H1 (cell line): ENCODE measurements at regions not wholly inside any gene's neighbourhood (a gene's known extent, or its start where the extent isn't known, plus 50 kb on each side); places are given as distances from the start of the nearest gene placed in this dataset.

Experiments
- CTCF ChIA-PET: fragments of 300-600 bp; sonication (Branson Sonifier 250); formaldehyde crosslinking; loops from one replicate; lab custom pipeline; 2021; ENCODE audit not compliant: partially characterized antibody; lab: Charles Lee
- POLR2A ChIA-PET: fragments of 300-600 bp; sonication (Branson Sonifier 250); formaldehyde crosslinking; loops from one replicate; lab custom pipeline; 2021; ENCODE audit warnings: inconsistent platforms; ENCODE audit not compliant: partially characterized antibody; lab: Charles Lee
- DNase-seq, 2 experiments: peaks; one replicate each; pipeline versions ENCODE4 v3.0.0 to v3.0.0-alpha.2; 2010 to 2022; ENCODE audit warnings: low spot score in 2 of 2, low read depth in 1 of 2, mixed read lengths in 1 of 2
- FAIRE-seq: peaks from 2 replicates; lab custom pipeline; 2011; peaks lifted over from hg19 to GRCh38; lab: Jason Lieb, UNC
- H2AFZ ChIP-seq: 2 replicates; pipeline ENCODE4 v1.8.1; 2012; ENCODE audit warnings: low read length, inconsistent platforms
- H2AK5ac ChIP-seq: 2 replicates; pipeline ENCODE4 v1.6.1; 2013; ENCODE audit warnings: low read depth, low read length
- H2BK120ac ChIP-seq: replicated peaks from 2 replicates; pipeline ENCODE3; 2013; ENCODE audit warnings: low read depth, low read length, inconsistent platforms
- H2BK12ac ChIP-seq: 2 replicates; pipeline ENCODE4 v1.6.1; 2013; ENCODE audit warnings: low read depth, low read length
- H2BK15ac ChIP-seq: 2 replicates; pipeline ENCODE4 v1.6.1; 2013; ENCODE audit warnings: low read length
- H2BK20ac ChIP-seq: 2 replicates; pipeline ENCODE4 v1.6.1; 2013; ENCODE audit warnings: low read length
- H2BK5ac ChIP-seq: 2 replicates; pipeline ENCODE4 v1.6.1; 2013; ENCODE audit warnings: low read depth, low read length
- H3K14ac ChIP-seq: 2 replicates; pipeline ENCODE4 v1.6.1; 2013; ENCODE audit warnings: inconsistent platforms; ENCODE audit not compliant: insufficient read length
- H3K18ac ChIP-seq: 2 replicates; pipeline ENCODE4 v1.6.1; 2013; ENCODE audit warnings: low read length; ENCODE audit errors: extremely low read depth
- H3K23ac ChIP-seq: 2 replicates; pipeline ENCODE4 v1.6.1; 2013; ENCODE audit warnings: inconsistent platforms; ENCODE audit not compliant: insufficient read length
- H3K23me2 ChIP-seq: 2 replicates; pipeline ENCODE4 v1.6.1; 2013; ENCODE audit warnings: low read depth, low read length
- H3K27ac ChIP-seq: 2 replicates; pipeline ENCODE4 v1.6.1; 2011; ENCODE audit warnings: low read depth, low read length, inconsistent platforms
- H3K27me3 ChIP-seq, 4 experiments: replicated peaks in 1 of 4; 1 replicate in 1 of 4; 2 replicates in 3 of 4; pipeline versions ENCODE4 v1.6.1 to v1.8.1; 2011 to 2013; ENCODE audit warnings: low read length in 3 of 4, mild to moderate bottlenecking in 3 of 4, inconsistent platforms in 2 of 4, mixed read lengths in 2 of 4, moderate library complexity in 1 of 4; ENCODE audit not compliant: control insufficient read depth in 3 of 4, insufficient read depth in 3 of 4; ENCODE audit errors: extremely low read depth in 1 of 4
- H3K36me3 ChIP-seq, 4 experiments: 2 replicates each; pipeline versions ENCODE4 v1.6.1 to v1.8.1; 2011 to 2013; ENCODE audit warnings: mild to moderate bottlenecking in 4 of 4, low read length in 3 of 4, moderate library complexity in 2 of 4, control low read depth in 1 of 4, inconsistent platforms in 1 of 4; ENCODE audit not compliant: insufficient read depth in 4 of 4, control insufficient read depth in 2 of 4
- H3K4ac ChIP-seq: replicated peaks from 2 replicates; pipeline ENCODE3; 2013; ENCODE audit warnings: low read length, low read depth, mixed read lengths, inconsistent platforms; ENCODE audit not compliant: insufficient read length
- H3K4me1 ChIP-seq, 4 experiments: replicated peaks in 1 of 4; 1 replicate in 1 of 4; 2 replicates in 3 of 4; pipeline versions ENCODE4 v1.6.1 to v1.8.1; 2011 to 2013; ENCODE audit warnings: low read length in 3 of 4, inconsistent platforms in 2 of 4, mixed read lengths in 1 of 4; ENCODE audit not compliant: insufficient read depth in 4 of 4, control insufficient read depth in 3 of 4
- H3K4me2 ChIP-seq, 2 experiments: 2 replicates each; pipeline versions ENCODE4 v1.6.1 to v1.8.1; 2011 to 2013; ENCODE audit warnings: low read depth in 2 of 2, low read length in 2 of 2, control low read depth in 1 of 2, inconsistent platforms in 1 of 2, mild to moderate bottlenecking in 1 of 2; ENCODE audit not compliant: insufficient read depth in 1 of 2
- H3K4me3 ChIP-seq, 4 experiments: fragments of 200-600, 300-600 bp in 1 of 4; sonication (generic), shearing (Covaris generic), sonication (Bioruptor Twin) in 1 of 4; 2 replicates each; pipeline versions ENCODE4 v1.5.1 to v1.8.1; 2011 to 2016; ENCODE audit warnings: low read length in 4 of 4, low read depth in 3 of 4, control low read depth in 2 of 4, inconsistent platforms in 2 of 4, mild to moderate bottlenecking in 2 of 4, mixed read lengths in 1 of 4, moderate library complexity in 1 of 4; ENCODE audit not compliant: insufficient read depth in 2 of 4; ENCODE audit errors: extremely low read depth in 1 of 4
- H3K56ac ChIP-seq: replicated peaks from 2 replicates; pipeline ENCODE3; 2013; ENCODE audit warnings: low read depth, mild to moderate bottlenecking, mixed read lengths, low read length, inconsistent platforms; ENCODE audit not compliant: insufficient read length
- H3K79me1 ChIP-seq: 2 replicates; pipeline ENCODE4 v1.6.1; 2013; ENCODE audit warnings: low read depth, low read length, control low read depth
- H3K79me2 ChIP-seq, 2 experiments: 2 replicates each; pipeline versions ENCODE4 v1.6.1 to v1.8.1; 2012 to 2013; ENCODE audit warnings: low read length in 2 of 2, mild to moderate bottlenecking in 2 of 2, inconsistent platforms in 1 of 2; ENCODE audit not compliant: insufficient read depth in 2 of 2, control insufficient read depth in 1 of 2
- H3K9ac ChIP-seq, 4 experiments: replicated peaks in 1 of 4; 1 replicate in 1 of 4; 2 replicates in 3 of 4; pipeline versions ENCODE4 v1.6.1 to v1.8.1; 2011 to 2013; ENCODE audit warnings: low read depth in 3 of 4, low read length in 3 of 4, control low read depth in 2 of 4, mild to moderate bottlenecking in 2 of 4, moderate library complexity in 2 of 4, inconsistent platforms in 1 of 4; ENCODE audit errors: extremely low read depth in 1 of 4
- H3K9me3 ChIP-seq, 2 experiments: 2 replicates each; pipeline versions ENCODE4 v1.6.1 to v1.8.1; 2012 to 2013; ENCODE audit warnings: mild to moderate bottlenecking in 2 of 2, moderate library complexity in 2 of 2, control low read depth in 1 of 2, inconsistent platforms in 1 of 2, low read depth in 1 of 2, low read length in 1 of 2, mixed read lengths in 1 of 2; ENCODE audit not compliant: insufficient read depth in 2 of 2
- H4K20me1 ChIP-seq, 2 experiments: replicated peaks in 1 of 2; 2 replicates each; pipeline versions ENCODE3 to v1.8.1; 2011 to 2013; ENCODE audit warnings: inconsistent platforms in 2 of 2, low read length in 2 of 2, mild to moderate bottlenecking in 1 of 2; ENCODE audit not compliant: insufficient read depth in 2 of 2, control insufficient read depth in 1 of 2
- H4K5ac ChIP-seq: 2 replicates; pipeline ENCODE4 v1.6.1; 2013; ENCODE audit warnings: low read length, low read depth, mixed read lengths, inconsistent platforms; ENCODE audit not compliant: insufficient read length
- H4K8ac ChIP-seq: 2 replicates; pipeline ENCODE4 v1.8.0; 2013; ENCODE audit warnings: mild to moderate bottlenecking, moderate library complexity, low read length, inconsistent platforms; ENCODE audit not compliant: insufficient read depth; ENCODE audit errors: extremely low read depth
- H4K91ac ChIP-seq: replicated peaks from 2 replicates; pipeline ENCODE3; 2013; ENCODE audit warnings: low read length, mixed read lengths, inconsistent platforms; ENCODE audit not compliant: insufficient read length
- WGBS, 2 experiments: shearing (Covaris generic) in 1 of 2; methylation state at CpG; one replicate each; pipeline versions ENCODE4 v1.1.6 to v1.1.7; 2013 to 2015; ENCODE audit warnings: low lambda C conversion rate in 2 of 2, mixed read lengths in 2 of 2, inconsistent platforms in 1 of 2, low coverage in 1 of 2, missing lambda C conversion rate in 1 of 2; ENCODE audit not compliant: insufficient replicate concordance in 2 of 2, insufficient coverage in 1 of 2, insufficient read length in 1 of 2; ENCODE audit errors: extremely low coverage in 1 of 2, missing lambda C conversion rate in 1 of 2; 5-methylcytosine and 5-hydroxymethylcytosine counted together
- TF ChIP-seq, protein P1 (sequence below): IDR thresholded peaks from 2 replicates; pipeline ENCODE4 v1.6.1; 2011; ENCODE audit warnings: low read depth, mild to moderate bottlenecking, low read length; ENCODE audit not compliant: insufficient read depth

DNA sequence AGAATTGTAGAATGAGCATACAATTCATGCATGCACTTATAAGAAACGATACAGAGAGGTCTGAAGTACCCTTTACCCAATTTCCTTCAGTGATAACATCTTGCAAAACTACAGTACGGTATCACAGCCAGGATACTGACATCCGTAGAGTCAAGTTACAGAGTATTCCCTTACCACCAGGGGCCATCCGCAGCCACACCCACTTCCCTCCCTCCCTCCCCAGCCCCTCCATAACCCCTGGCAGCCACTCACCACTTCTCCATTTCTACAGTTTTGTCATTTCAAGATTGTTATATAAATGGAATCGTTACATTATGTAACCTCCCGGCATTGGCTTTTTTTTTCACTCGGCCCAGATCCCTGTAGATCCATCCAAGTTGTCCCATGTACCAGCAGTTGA, 113.6 kb upstream of the RET start:
- Histone ChIP-seq H3K14ac (no peak overlapping the region), H3K79me1 (no peaks in the 10 kb centered on the region), H3K79me2 (no peaks in the 10 kb centered on the region), H3K23ac (no peak overlapping the region), H2AFZ (no peak overlapping the region), H3K4me1 (peaks cover 0 to 3% (median 0%) of the 10 kb centered on the region in 4 experiments; a peak in 1 of 7 replicates), H4K5ac (no peak overlapping the region), H2BK15ac (no peak overlapping the region), H3K27me3 (no peaks in the 10 kb centered on the region), H3K9ac (no peak overlapping the region), H4K20me1 (no peaks in the 10 kb centered on the region), H3K23me2 (no peaks in the 10 kb centered on the region), H2BK12ac (no peak overlapping the region), H3K56ac (no peak overlapping the region), H2BK120ac (no peak overlapping the region), H3K18ac (no peak overlapping the region), H3K27ac (no peak overlapping the region), H3K4me3 (no peak overlapping the region), H3K9me3 (peaks cover 0 to 4% of the 10 kb centered on the region in 2 experiments; a peak in 3 of 4 replicates), H2BK5ac (no peak overlapping the region), H3K4me2 (no peak overlapping the region), H3K36me3 (no peaks in the 10 kb centered on the region), H2AK5ac (no peak overlapping the region), H4K8ac (no peak overlapping the region), H2BK20ac (no peak overlapping the region), H3K4ac (no peak overlapping the region), H4K91ac (no peak overlapping the region)
- POLR2A ChIA-PET, result no interaction called here
- FAIRE-seq (peak; percentile 42), DNase-seq (peak in 1 of 2 experiments; percentile 36)
- TF ChIP-seq, protein P1, sequence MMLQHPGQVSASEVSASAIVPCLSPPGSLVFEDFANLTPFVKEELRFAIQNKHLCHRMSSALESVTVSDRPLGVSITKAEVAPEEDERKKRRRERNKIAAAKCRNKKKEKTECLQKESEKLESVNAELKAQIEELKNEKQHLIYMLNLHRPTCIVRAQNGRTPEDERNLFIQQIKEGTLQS, result no peak
- 68% methylated on average over 7 of the region's 7 CpGs; no CpG with 5 or more reads in 1 of the 2 experiments for WGBS, 2 experiments
- CTCF ChIA-PET, result interaction anchor here (1.0 to 2.2 kb wide), 3 partner anchors 11 to 79 kb away, joined by 3 to 6 read pairs (median 6); no protein-coding TSS in a partner anchor
